ENCODE measurements at regions not wholly inside any gene's neighbourhood (a gene's known extent, or its start where the extent isn't known, plus 50 kb on each side); places are given as distances from the start of the nearest gene placed in this dataset.

DNA sequence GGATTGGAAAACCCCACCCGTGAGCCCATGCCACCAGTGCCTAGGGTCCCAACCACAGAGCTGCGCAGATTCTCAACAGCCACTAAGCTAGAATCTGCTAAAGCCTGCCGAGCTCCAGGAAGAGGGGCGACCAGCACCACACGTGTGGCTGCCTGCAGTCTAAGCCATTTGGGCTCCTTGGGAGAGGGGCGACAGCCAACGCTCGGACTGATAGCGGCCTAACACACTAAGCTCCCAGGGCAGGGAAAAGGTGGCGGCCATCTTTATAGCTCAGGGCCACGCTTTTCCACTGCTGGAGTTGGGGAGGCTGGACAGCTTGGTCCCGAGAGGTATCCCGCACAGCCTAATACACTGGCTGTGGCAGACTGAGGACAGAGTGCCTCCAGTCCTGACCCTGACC, 631.8 kb downstream of the CETN3 start:
- TF ChIP-seq, protein P1, sequence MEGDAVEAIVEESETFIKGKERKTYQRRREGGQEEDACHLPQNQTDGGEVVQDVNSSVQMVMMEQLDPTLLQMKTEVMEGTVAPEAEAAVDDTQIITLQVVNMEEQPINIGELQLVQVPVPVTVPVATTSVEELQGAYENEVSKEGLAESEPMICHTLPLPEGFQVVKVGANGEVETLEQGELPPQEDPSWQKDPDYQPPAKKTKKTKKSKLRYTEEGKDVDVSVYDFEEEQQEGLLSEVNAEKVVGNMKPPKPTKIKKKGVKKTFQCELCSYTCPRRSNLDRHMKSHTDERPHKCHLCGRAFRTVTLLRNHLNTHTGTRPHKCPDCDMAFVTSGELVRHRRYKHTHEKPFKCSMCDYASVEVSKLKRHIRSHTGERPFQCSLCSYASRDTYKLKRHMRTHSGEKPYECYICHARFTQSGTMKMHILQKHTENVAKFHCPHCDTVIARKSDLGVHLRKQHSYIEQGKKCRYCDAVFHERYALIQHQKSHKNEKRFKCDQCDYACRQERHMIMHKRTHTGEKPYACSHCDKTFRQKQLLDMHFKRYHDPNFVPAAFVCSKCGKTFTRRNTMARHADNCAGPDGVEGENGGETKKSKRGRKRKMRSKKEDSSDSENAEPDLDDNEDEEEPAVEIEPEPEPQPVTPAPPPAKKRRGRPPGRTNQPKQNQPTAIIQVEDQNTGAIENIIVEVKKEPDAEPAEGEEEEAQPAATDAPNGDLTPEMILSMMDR (IDR thresholded peaks at IDR 0.05; ENCODE audit: control insufficient read depth, insufficient read depth, low read depth, low read length, missing control alignments) = no peak
- no peak for DNase-seq (ENCODE audit: low read depth)
- no peak overlapping the region for H3K4me3 ChIP-seq (ENCODE audit: control insufficient read depth, low read depth, low read length)

DNA sequence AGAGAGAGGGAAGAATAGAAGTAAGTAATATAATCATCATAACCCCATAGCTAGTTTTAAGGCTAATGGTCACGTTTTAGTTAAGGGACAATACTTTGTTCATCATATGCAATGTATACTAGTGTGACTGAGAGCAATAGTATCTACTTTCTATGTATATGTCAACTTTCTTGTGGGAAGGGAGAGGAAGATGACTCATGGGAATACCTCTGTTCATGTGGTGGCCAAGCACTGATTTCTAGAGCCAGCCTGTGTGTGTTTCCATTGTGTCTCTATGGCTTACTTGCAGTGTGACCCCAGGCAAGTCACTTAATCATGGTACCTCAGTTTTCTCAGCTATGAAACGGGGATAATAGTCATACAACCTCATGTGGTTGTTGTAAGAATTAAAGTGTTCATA, 639.6 kb downstream of the CETN3 start:
- TF ChIP-seq, protein P1 (IDR thresholded peaks at IDR 0.05; ENCODE audit: control insufficient read depth, insufficient read depth, low read depth, low read length, missing control alignments) = no peak
- DNase-seq (ENCODE audit: low read depth) = no peak

DNA sequence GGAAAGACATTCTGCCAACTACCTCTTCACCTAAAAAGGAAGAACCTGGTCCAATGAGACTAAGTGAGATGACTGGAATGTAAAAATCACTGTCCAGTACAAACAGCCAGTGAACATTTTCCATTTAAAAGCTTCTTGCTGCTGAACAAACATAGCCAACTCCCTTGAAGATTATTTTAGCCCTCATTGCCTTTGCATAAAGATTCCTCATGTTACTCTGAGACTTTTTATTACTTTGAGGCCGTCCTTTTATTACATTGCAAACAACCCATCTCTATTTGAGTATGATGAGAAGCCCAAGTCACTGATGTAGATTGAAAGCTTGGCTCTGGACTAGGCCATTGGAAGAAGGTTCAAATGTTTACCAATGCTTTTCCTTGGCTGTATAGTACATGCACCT, 649.8 kb downstream of the CETN3 start:
- no peak overlapping the region for H3K4me3 ChIP-seq (ENCODE audit: control insufficient read depth, low read depth, low read length)
- no peak for DNase-seq (ENCODE audit: low read depth)
- TF ChIP-seq, protein P1 (IDR thresholded peaks at IDR 0.05; ENCODE audit: control insufficient read depth, insufficient read depth, low read depth, low read length, missing control alignments) = no peak

More for the DNA sequence above, 639.6 kb downstream of the CETN3 start:
- no peak overlapping the region for H3K4me3 ChIP-seq (ENCODE audit: control insufficient read depth, low read depth, low read length)

DNA sequence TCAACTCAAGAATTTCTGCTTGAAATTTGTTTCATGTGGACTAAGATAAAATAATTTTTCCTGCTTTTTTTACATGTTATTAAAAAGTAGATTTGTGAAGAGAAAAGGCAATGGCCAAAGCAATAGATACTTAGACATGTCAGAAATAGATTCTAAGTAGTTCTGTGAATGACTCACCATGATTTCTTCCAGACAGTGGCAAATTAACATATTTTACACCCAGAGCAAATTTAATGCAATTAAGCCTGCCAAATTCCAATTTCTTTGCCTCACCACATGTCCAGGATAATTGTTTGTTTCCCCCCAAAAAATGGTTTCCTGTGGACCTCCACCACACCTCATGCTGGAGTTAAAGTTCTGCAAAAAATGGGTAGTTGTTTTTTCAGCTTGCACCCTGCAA, 651.4 kb downstream of the CETN3 start:
- TF ChIP-seq, protein P1 (IDR thresholded peaks at IDR 0.05; ENCODE audit: control insufficient read depth, insufficient read depth, low read depth, low read length, missing control alignments) = no peak
- no peak for DNase-seq (ENCODE audit: low read depth)

DNA sequence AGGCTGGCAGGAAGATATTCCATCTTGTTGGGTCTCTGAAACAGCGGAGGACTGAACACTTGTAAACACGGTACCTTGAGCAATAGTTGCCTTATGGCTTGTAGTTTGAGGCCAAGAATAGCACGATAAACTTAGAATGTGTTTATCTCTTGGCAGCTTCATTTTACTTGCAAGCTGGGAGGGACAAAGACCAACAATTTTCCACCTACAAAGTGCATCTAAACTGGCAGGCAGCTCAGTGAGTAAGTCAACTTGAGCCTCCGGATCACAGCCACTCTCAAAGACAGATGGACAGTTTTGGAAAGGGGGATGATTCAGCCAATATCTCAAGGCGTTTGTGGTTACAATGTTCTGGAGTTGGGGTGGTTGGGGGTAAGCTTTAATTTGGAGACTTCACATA, 652.6 kb downstream of the CETN3 start:
- no peak for DNase-seq (ENCODE audit: low read depth)
- TF ChIP-seq, protein P1 (IDR thresholded peaks at IDR 0.05; ENCODE audit: control insufficient read depth, insufficient read depth, low read depth, low read length, missing control alignments) = no peak
- H3K4me3 ChIP-seq (ENCODE audit: control insufficient read depth, low read depth, low read length) = no peak overlapping the region

More for the DNA sequence above, 651.4 kb downstream of the CETN3 start:
- H3K4me3 ChIP-seq (ENCODE audit: control insufficient read depth, low read depth, low read length) = no peak overlapping the region

DNA sequence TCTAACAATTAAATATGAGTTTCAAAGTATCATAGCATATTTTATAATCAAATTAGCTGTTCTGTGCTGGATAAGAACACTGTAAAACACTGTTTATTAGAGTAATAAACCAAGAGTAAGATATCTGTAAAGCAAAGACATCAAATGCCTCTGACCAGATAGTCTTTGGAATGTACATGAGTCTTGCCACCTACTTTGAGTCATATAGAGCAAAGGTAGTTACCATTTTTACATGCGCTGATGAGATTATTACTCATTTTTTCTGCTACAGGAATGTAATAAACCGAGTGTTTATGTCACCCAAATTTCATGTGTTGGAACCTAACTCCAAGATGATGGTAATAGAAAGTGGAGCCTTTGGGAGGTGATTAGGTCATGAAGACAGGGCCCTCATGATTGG, 654.5 kb downstream of the CETN3 start:
- no peak overlapping the region for H3K4me3 ChIP-seq (ENCODE audit: control insufficient read depth, low read depth, low read length)
- DNase-seq (ENCODE audit: low read depth) = no peak

More for the DNA sequence above, 654.5 kb downstream of the CETN3 start:
- TF ChIP-seq, protein P1 (IDR thresholded peaks at IDR 0.05; ENCODE audit: control insufficient read depth, insufficient read depth, low read depth, low read length, missing control alignments) = no peak

All from AG09309 (cell line).